Fibroblast of lung (primary cell): ENCODE measurements at regions not wholly inside any gene's neighbourhood (a gene's known extent, or its start where the extent isn't known, plus 50 kb on each side); places are given as distances from the start of the nearest gene placed in this dataset.

Experiments used
- CTCF ChIP-seq, 2 donors: IDR thresholded peaks in 1 of 2; conservative IDR thresholded peaks in 1 of 2; 1 replicate in 1 of 2; 2 replicates in 1 of 2; pipeline ENCODE4 v1.5.1; 2011 to 2012; ENCODE audit warnings: low read length in 2 of 2, control low read depth in 1 of 2, inconsistent platforms in 1 of 2, low read depth in 1 of 2, mild to moderate bottlenecking in 1 of 2
- EZH2 ChIP-seq: IDR thresholded peaks from 2 replicates; pipeline ENCODE4 v1.5.1; 2012; ENCODE audit warnings: low read length, control low read depth, mild to moderate bottlenecking; ENCODE audit errors: missing control alignments

- TF ChIP-seq CTCF (conservative IDR thresholded peaks at IDR 0.05 in 1 of 2, IDR thresholded peaks at IDR 0.05 in 1 of 2; ENCODE audit: low read depth in 1 of 2, low read length in 2 of 2) (no peak), EZH2 (no peak)
These were observed 414.9 kb downstream of the TMEM114 start for GRCh38 chr16:8175411-8175810.
